ENCODE measurements at regions not wholly inside any gene's neighbourhood (a gene's known extent, or its start where the extent isn't known, plus 50 kb on each side); places are given as distances from the start of the nearest gene placed in this dataset.
"Not testable (repeated sequence)": the region's sequence is repeated elsewhere in the genome, so short reads cannot be mapped to it uniquely, and the experiment has no call there.

DNA sequence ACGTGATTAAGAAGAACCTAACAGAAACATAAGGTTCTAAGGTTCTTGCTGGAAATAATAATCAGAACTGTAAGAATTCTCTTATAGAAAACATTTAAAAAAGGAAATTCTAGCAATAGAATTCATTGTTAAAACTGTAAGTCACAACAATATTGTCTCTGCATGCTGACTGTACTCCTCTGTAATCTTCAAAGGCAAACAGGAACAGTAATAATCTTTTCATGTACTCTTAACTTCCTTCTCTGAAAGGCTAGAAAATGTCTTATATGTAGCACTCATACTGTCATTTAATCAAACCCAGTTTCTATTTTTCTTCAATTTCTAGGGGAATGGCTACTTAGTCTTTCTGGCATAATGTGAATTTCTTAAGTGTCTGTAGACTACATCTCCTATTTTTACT, 103.5 kb upstream of the AGAP9 start:
- DNase-seq (ENCODE audit: low read depth): not testable (repeated sequence)

DNA sequence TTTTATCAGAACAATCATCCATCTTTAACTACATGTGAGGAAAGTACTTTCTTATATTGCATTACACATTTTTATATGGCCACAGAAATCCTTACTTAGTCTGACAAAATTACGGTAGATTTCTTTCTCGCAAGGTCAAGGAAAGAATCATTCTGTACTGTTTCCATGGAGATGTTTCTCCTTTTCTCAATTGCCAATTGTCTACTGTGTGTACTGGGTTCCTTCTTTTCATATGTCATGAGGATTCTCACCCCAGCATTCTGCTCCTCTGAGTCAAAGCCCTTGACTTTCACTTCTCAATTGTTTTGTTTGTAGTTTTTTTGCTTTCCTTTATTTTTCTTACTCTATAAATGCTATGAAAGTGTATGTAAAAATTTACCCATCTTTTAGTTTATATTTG, 99.3 kb upstream of the AGAP9 start:
- DNase-seq (ENCODE audit: low read depth): not testable (repeated sequence)

DNA sequence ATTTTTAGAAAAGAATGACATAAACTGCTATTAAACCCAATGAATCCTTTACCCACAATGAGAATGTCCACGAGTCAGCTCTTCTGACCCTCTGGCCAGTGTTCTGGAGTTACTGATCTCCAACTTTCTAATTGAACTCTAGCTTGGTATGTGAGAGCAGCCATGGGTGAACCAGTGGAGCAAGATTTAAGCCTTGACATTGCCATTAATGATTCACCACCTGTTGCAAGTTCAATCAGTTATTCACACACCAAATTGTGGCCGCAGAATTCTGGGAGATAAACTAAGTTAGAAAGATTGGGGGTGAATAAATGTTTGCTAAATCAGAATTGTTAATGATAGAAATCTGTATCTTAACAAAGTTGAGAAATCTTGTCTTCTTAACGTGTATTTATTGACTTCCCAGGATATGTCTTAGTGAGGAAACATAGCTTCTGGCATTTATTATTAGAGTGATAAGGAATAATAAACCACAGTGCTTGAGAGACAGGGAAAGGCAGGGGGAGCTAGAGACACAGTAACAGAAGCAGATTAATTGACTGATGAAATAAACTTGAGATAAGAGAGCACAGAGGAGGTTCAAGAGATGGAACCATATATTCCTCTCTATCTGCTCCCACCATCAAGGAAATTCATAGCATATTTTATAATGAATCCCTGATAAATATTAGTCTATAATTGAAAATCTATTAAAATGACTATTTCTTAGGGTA, 96.0 kb upstream of the AGAP9 start:
- not testable (repeated sequence) for DNase-seq (ENCODE audit: low read depth)

DNA sequence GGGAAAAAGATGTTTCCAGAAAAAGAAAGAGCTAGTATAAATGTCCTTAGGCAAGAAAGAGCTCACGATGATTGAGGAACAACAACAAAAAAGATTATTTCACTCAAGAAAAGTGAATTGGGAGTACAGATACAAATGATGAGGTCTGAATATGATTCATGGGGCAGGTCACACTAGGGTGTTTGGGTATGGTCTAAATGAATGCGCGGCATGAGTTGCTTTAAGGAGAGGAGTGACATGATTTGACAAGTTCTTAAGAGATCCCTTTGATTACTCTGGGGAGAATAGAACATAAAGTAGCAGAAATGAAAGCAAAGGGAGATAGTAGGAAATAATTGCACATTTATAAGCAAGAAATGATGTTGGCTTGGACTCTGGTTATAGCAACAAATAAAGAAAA, 85.9 kb upstream of the AGAP9 start:
- not testable (repeated sequence) for DNase-seq (ENCODE audit: low read depth)

- not testable (repeated sequence) for DNase-seq (ENCODE audit: low read depth)
These were observed 82.6 kb upstream of the AGAP9 start for GRCh38 chr10:47605791-47606773.

GRCh38 chr10:47600604-47601003, 77.2 kb upstream of the AGAP9 start:
- not testable (repeated sequence) for DNase-seq (ENCODE audit: low read depth)

DNA sequence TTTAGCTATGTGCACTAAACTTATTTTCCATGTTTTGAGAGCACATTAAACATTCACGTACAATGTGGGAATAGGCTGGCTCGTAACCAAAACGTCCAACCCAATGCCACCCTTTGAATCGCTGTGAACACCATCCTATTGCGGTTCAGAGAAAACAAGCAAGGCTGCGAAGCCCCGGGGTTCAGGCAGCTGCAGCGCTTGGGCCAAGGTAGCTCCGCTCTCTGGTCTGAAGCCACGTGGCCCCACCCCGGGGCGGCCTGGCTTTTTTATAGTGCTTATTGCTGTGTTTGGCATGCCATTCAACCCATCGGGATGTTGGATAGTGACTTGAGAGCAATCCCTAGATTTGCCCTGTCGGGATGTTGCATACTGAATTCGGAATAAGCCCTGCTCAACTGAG, 76.7 kb upstream of the AGAP9 start:
- DNase-seq (ENCODE audit: low read depth): not testable (repeated sequence)

GRCh38 chr10:47599657-47600056, 76.2 kb upstream of the AGAP9 start:
- DNase-seq (ENCODE audit: low read depth): not testable (repeated sequence)

- DNase-seq (ENCODE audit: low read depth): not testable (repeated sequence)
These were observed 70.4 kb upstream of the AGAP9 start for GRCh38 chr10:47593805-47594204.

DNA sequence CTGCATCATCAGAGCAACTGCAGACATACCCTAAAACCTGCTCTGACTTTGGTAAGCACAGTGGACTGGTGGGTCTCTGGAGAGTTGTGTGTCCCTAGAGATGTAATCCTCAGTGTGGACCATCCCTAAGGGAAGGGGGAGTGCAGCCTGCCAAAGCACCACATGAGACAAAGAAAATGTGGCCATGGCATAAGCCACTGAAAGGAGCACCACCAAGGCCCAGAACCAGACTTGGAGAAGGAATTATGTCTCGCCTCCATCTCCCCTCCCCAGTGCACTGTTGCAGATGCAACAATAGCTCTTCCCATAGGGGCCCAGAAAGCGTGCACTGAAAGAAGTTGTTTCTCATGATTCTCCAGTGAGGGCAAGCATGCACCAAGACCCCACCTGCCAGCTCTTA, 69.7 kb upstream of the AGAP9 start:
- not testable (repeated sequence) for DNase-seq (ENCODE audit: low read depth)

DNA sequence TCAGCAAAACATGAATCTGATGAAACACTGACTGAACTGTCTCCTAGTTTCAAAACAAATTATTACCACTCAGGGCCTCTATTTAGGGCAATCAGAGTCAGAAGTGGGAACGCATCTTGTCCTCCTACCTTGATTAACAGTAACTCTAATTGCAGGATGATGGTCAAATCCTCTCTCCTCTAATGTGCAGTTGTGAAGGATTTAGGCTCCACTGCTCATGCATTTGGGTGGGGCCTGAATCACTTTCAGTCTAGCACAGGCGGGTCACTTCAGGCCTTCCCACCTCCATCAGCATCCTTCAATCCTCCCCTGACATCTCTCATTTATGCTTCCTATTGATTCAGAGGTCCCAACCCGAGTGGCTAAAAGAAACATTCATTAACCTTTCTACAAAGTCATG, 67.5 kb upstream of the AGAP9 start:
- not testable (repeated sequence) for DNase-seq (ENCODE audit: low read depth)

DNA sequence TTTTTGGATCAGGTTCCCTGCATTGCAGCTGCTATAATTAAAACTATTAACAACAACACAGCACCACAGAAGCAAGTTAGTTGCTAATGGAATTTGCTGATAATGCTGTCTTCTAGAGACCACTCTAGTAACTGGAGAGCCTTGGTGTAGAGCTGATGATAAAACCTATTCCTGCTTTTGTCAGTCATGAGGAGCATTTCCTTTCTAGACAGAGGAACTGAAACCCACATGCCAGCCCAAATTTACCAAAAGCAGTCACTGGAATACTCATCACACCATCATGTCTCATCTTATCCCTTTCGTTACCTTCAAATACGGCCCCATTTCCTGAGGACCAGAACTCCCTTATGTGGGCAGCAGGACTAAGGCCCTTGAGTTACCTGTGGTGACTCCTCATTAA, 67.1 kb upstream of the AGAP9 start:
- DNase-seq (ENCODE audit: low read depth): not testable (repeated sequence)

- DNase-seq (ENCODE audit: low read depth): not testable (repeated sequence)
These were observed 58.6 kb upstream of the AGAP9 start for GRCh38 chr10:47582051-47582450.

- DNase-seq (ENCODE audit: low read depth): not testable (repeated sequence)
These were observed 56.6 kb upstream of the AGAP9 start for GRCh38 chr10:47580063-47580462.

DNA sequence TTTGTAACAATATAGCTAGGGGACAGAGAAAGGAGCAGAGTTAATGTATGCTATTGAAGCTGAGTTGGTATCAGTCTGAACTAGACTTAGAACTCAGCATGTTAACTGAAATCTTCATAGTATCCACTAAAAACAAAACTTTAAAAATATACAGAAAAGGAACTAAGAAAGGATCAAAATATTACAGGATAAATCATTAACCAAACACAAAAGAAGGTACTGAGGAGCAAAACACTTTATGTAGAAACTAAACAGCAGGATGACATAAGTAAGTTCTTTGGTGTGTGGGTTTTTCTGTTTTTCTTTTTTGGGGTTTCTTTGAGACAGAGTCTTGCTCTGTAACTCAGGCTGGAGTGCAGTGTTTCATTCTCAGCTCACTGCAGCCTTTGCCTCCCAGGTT, 55.1 kb upstream of the AGAP9 start:
- DNase-seq (ENCODE audit: low read depth): not testable (repeated sequence)
